ENCODE measurements at regions not wholly inside any gene's neighbourhood (a gene's known extent, or its start where the extent isn't known, plus 50 kb on each side); places are given as distances from the start of the nearest gene placed in this dataset.

- no peaks in the 10 kb centered on the region for H3K27me3 ChIP-seq (ENCODE audit: control insufficient read depth, insufficient read depth, low read length)
- H3K4me3 ChIP-seq (ENCODE audit: low read depth, low read length): no peak overlapping the region
- H3K9me3 ChIP-seq (ENCODE audit: control insufficient read depth, insufficient read depth, low read length): peaks cover 6% of the 10 kb centered on the region; the same call in 1 of the 2 replicates
- no peak overlapping the region for H3K27ac ChIP-seq (ENCODE audit: low read depth, low read length)
- no peak for DNase-seq (ENCODE audit: low read depth, low spot score)
- CTCF ChIA-PET: no interaction called here
- TF ChIP-seq CTCF (IDR thresholded peaks at IDR 0.05; ENCODE audit: low read depth, low read length): no peak
- POLR2A ChIA-PET: no interaction called here
Observed at GRCh38 chr18:65459741-65460140, 291.1 kb upstream of the CDH7 start.

- Histone ChIP-seq H3K9me3 (ENCODE audit: control insufficient read depth, insufficient read depth, low read length) (peaks cover 6% of the 10 kb centered on the region; the same call in 1 of the 2 replicates), H3K27ac (ENCODE audit: low read depth, low read length) (no peak overlapping the region), H3K4me3 (ENCODE audit: low read depth, low read length) (no peak overlapping the region), H3K27me3 (ENCODE audit: control insufficient read depth, insufficient read depth, low read length) (no peaks in the 10 kb centered on the region)
- ChIA-PET CTCF (no interaction called here), POLR2A (no interaction called here)
- no peak for DNase-seq (ENCODE audit: low read depth, low spot score)
- no peak for TF ChIP-seq CTCF (IDR thresholded peaks at IDR 0.05; ENCODE audit: low read depth, low read length)
Observed at GRCh38 chr18:65458871-65459270, 291.9 kb upstream of the CDH7 start.

GRCh38 chr18:65439188-65439587, 311.6 kb upstream of the CDH7 start:
- CTCF ChIA-PET: no interaction called here

GRCh38 chr18:65436430-65436829, 314.4 kb upstream of the CDH7 start:
- Histone ChIP-seq H3K27me3 (ENCODE audit: control insufficient read depth, insufficient read depth, low read length) (no peaks in the 10 kb centered on the region), H3K4me3 (ENCODE audit: low read depth, low read length) (no peak overlapping the region), H3K27ac (ENCODE audit: low read depth, low read length) (no peak overlapping the region), H3K9me3 (ENCODE audit: control insufficient read depth, insufficient read depth, low read length) (peaks cover 6% of the 10 kb centered on the region)
- no peak for TF ChIP-seq CTCF (IDR thresholded peaks at IDR 0.05; ENCODE audit: low read depth, low read length)
- DNase-seq (ENCODE audit: low read depth, low spot score): no peak
- ChIA-PET CTCF (no interaction called here), POLR2A (no interaction called here)

More at GRCh38 chr18:65439188-65439587, 311.6 kb upstream of the CDH7 start:
- no peak for TF ChIP-seq CTCF (IDR thresholded peaks at IDR 0.05; ENCODE audit: low read depth, low read length)
- peaks cover 6% of the 10 kb centered on the region for H3K9me3 ChIP-seq (ENCODE audit: control insufficient read depth, insufficient read depth, low read length)
- H3K27ac ChIP-seq (ENCODE audit: low read depth, low read length): no peak overlapping the region
- no peaks in the 10 kb centered on the region for H3K27me3 ChIP-seq (ENCODE audit: control insufficient read depth, insufficient read depth, low read length)
- no peak overlapping the region for H3K4me3 ChIP-seq (ENCODE audit: low read depth, low read length)
- POLR2A ChIA-PET: no interaction called here
- DNase-seq (ENCODE audit: low read depth, low spot score): no peak

GRCh38 chr18:65435534-65435933, 315.3 kb upstream of the CDH7 start:
- H3K4me3 ChIP-seq (ENCODE audit: low read depth, low read length): no peak overlapping the region
- ChIA-PET CTCF (no interaction called here), POLR2A (no interaction called here)
- TF ChIP-seq CTCF (IDR thresholded peaks at IDR 0.05; ENCODE audit: low read depth, low read length): no peak
- DNase-seq (ENCODE audit: low read depth, low spot score): no peak
- peaks cover 6% of the 10 kb centered on the region for H3K9me3 ChIP-seq (ENCODE audit: control insufficient read depth, insufficient read depth, low read length)
- H3K27ac ChIP-seq (ENCODE audit: low read depth, low read length): no peak overlapping the region
- no peaks in the 10 kb centered on the region for H3K27me3 ChIP-seq (ENCODE audit: control insufficient read depth, insufficient read depth, low read length)
